ENCODE measurements at regions not wholly inside any gene's neighbourhood (a gene's known extent, or its start where the extent isn't known, plus 50 kb on each side); places are given as distances from the start of the nearest gene placed in this dataset.

GRCh38 chr2:58527647-58528046 is 286.5 kb upstream of the FANCL start:
- TF ChIP-seq GATA2 (IDR thresholded peaks at IDR 0.05; ENCODE audit: low read depth, low read length) (no peak), GATA3 (IDR thresholded peaks at IDR 0.05; ENCODE audit: low read depth, low read length) (no peak)
